Astrocyte (in vitro differentiated cells and primary cell): ENCODE measurements at regions not wholly inside any gene's neighbourhood (a gene's known extent, or its start where the extent isn't known, plus 50 kb on each side); places are given as distances from the start of the nearest gene placed in this dataset.

Source experiments
- CTCF ChIP-seq: IDR thresholded peaks from 2 replicates; pipeline ENCODE4 v1.5.1; 2011; ENCODE audit warnings: low read depth, mild to moderate bottlenecking, inconsistent platforms, low read length, moderate library complexity; ENCODE audit not compliant: insufficient read depth
- EZH2 ChIP-seq: IDR thresholded peaks from 2 replicates; pipeline ENCODE4 v1.6.1; 2012; ENCODE audit warnings: mild to moderate bottlenecking, low read length, inconsistent platforms; ENCODE audit not compliant: insufficient read depth

- TF ChIP-seq CTCF (no peak), EZH2 (no peak)
Measured at GRCh38 chr12:78534311-78534710, 330.3 kb upstream of the SYT1 start.
